ENCODE measurements at regions not wholly inside any gene's neighbourhood (a gene's known extent, or its start where the extent isn't known, plus 50 kb on each side); places are given as distances from the start of the nearest gene placed in this dataset.

DNA sequence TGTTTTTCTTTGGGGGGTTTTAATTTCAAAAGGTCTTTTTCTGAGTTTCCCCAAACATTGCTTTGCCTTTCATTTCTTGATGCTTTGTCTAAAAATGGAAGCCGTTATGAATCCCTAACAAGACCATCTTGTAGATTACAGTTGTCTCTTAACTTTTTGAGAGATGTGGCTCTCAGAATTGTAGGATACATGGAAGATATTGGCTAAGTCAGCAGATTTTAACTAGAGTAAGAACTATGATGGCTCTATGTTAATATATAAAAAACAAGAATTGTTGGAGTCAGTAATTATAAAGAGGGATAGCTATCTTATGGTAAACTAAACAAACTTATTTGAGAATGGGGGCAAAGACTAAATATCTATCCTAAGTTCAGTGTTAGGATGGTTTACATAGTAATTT lies 96.6 kb upstream of the HS3ST5 start:
- Histone ChIP-seq H3K4me1 (ENCODE audit: control insufficient read depth, insufficient read depth, low read length, poor library complexity, severe bottlenecking) (no peaks in the 10 kb centered on the region), H3K27ac (ENCODE audit: insufficient read depth, low read length, poor library complexity, severe bottlenecking) (no peak overlapping the region), H3K4me3 (ENCODE audit: insufficient read depth, low read depth, low read length, poor library complexity, severe bottlenecking) (no peak overlapping the region), H3K9me3 (ENCODE audit: control insufficient read depth, low read length) (no peaks in the 10 kb centered on the region), H3K36me3 (ENCODE audit: control insufficient read depth, insufficient read depth, low read length) (no peaks in the 10 kb centered on the region), H3K27me3 (replicated peaks; ENCODE audit: control insufficient read depth, insufficient read depth, low read length, poor library complexity, severe bottlenecking) (no peaks in the 10 kb centered on the region)
- no peak for DNase-seq

DNA sequence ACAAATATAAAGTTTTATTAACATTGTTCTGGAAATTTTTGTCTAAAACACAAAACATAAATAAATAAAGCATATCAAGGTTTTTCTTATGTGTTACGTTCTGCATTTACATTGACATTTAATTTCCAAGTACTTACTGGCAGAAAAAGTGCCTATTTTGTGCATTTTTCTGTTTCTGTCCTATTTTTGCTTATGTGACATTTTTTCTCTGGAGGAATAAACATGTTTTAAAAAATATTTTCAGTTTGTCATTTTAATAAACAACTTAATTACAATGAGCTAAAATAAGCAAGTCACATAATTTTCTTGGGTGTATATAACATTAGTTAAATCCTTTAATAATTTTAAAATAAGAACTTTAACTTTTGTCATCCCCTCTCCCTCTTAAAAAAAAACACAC lies 94.4 kb upstream of the HS3ST5 start:
- no peak overlapping the region for H3K27ac ChIP-seq (ENCODE audit: insufficient read depth, low read length, poor library complexity, severe bottlenecking)
- no peaks in the 10 kb centered on the region for H3K4me1 ChIP-seq (ENCODE audit: control insufficient read depth, insufficient read depth, low read length, poor library complexity, severe bottlenecking)
- no peaks in the 10 kb centered on the region for H3K27me3 ChIP-seq (replicated peaks; ENCODE audit: control insufficient read depth, insufficient read depth, low read length, poor library complexity, severe bottlenecking)

DNA sequence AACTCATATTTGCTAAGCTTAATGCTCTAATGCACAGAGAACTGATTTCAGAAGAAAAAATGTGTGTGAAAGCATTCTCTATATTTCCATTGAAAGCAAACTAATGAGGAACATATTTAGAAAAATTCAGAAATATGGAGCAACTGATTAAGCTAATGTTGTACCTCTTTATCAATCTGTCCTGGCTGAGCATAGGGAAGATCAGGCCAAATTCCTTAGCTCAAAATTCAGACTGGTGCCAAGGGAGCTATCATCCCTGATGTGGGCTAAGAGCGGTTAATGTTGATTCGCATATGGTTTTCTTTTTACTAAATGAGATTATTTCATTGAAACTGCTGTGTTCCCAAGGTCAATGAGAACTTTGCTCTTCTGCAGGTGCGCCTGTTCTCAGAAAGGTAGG lies 93.9 kb upstream of the HS3ST5 start:
- no peak overlapping the region for H3K27ac ChIP-seq (ENCODE audit: insufficient read depth, low read length, poor library complexity, severe bottlenecking)
- H3K27me3 ChIP-seq (replicated peaks; ENCODE audit: control insufficient read depth, insufficient read depth, low read length, poor library complexity, severe bottlenecking): no peaks in the 10 kb centered on the region
- no peak for DNase-seq
- H3K9me3 ChIP-seq (ENCODE audit: control insufficient read depth, low read length): no peaks in the 10 kb centered on the region
- H3K4me1 ChIP-seq (ENCODE audit: control insufficient read depth, insufficient read depth, low read length, poor library complexity, severe bottlenecking): no peaks in the 10 kb centered on the region
- H3K4me3 ChIP-seq (ENCODE audit: insufficient read depth, low read depth, low read length, poor library complexity, severe bottlenecking): no peak overlapping the region
- no peaks in the 10 kb centered on the region for H3K36me3 ChIP-seq (ENCODE audit: control insufficient read depth, insufficient read depth, low read length)

More for the DNA sequence above, 94.4 kb upstream of the HS3ST5 start:
- H3K36me3 ChIP-seq (ENCODE audit: control insufficient read depth, insufficient read depth, low read length): no peaks in the 10 kb centered on the region
- no peaks in the 10 kb centered on the region for H3K9me3 ChIP-seq (ENCODE audit: control insufficient read depth, low read length)
- DNase-seq: no peak
- H3K4me3 ChIP-seq (ENCODE audit: insufficient read depth, low read depth, low read length, poor library complexity, severe bottlenecking): no peak overlapping the region

DNA sequence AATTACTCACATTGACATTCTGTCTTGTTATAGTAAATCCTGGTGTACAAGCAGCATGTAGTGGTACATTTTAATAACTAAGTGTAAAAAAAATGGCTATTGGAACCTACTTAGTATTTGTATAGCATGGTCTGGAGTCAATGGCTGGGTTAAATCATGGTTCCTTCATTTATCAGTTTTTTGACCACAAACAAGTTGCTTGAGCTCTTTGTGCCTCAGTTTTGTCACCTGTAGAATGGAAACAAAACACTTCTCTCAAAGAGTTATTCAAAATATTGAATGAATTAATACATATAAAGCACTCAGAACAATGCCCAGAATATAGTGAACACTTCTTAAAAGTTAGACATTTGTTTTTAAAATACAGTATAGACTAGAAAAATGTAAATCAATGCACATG lies 93.2 kb upstream of the HS3ST5 start:
- no peak overlapping the region for H3K4me3 ChIP-seq (ENCODE audit: insufficient read depth, low read depth, low read length, poor library complexity, severe bottlenecking)
- H3K27ac ChIP-seq (ENCODE audit: insufficient read depth, low read length, poor library complexity, severe bottlenecking): no peak overlapping the region
- no peaks in the 10 kb centered on the region for H3K4me1 ChIP-seq (ENCODE audit: control insufficient read depth, insufficient read depth, low read length, poor library complexity, severe bottlenecking)
- no peak for DNase-seq
- no peaks in the 10 kb centered on the region for H3K36me3 ChIP-seq (ENCODE audit: control insufficient read depth, insufficient read depth, low read length)
- no peaks in the 10 kb centered on the region for H3K27me3 ChIP-seq (replicated peaks; ENCODE audit: control insufficient read depth, insufficient read depth, low read length, poor library complexity, severe bottlenecking)
- H3K9me3 ChIP-seq (ENCODE audit: control insufficient read depth, low read length): no peaks in the 10 kb centered on the region

DNA sequence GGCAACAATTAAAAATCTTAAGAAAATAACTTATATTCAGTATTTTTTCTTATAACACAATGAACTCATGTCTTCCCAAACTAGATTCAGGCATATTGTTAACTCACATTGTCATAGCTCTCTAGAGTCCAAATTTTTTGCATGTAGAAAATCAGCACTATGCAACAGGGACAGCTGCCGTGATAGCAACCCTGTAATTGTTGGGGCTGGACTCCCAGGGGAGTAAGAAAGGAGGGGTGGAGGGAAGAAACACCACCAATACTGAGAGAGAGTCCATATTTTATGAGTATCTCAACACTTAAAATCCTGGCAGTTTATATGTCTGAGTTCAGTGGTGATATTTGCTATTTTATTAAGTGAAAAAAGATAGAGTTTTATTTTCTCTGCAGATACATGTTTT lies 89.6 kb upstream of the HS3ST5 start:
- H3K27me3 ChIP-seq (replicated peaks; ENCODE audit: control insufficient read depth, insufficient read depth, low read length, poor library complexity, severe bottlenecking): no peaks in the 10 kb centered on the region
- no peaks in the 10 kb centered on the region for H3K9me3 ChIP-seq (ENCODE audit: control insufficient read depth, low read length)
- H3K27ac ChIP-seq (ENCODE audit: insufficient read depth, low read length, poor library complexity, severe bottlenecking): no peak overlapping the region
- no peak overlapping the region for H3K4me3 ChIP-seq (ENCODE audit: insufficient read depth, low read depth, low read length, poor library complexity, severe bottlenecking)
- no peak for DNase-seq
- H3K36me3 ChIP-seq (ENCODE audit: control insufficient read depth, insufficient read depth, low read length): no peaks in the 10 kb centered on the region
- no peaks in the 10 kb centered on the region for H3K4me1 ChIP-seq (ENCODE audit: control insufficient read depth, insufficient read depth, low read length, poor library complexity, severe bottlenecking)

DNA sequence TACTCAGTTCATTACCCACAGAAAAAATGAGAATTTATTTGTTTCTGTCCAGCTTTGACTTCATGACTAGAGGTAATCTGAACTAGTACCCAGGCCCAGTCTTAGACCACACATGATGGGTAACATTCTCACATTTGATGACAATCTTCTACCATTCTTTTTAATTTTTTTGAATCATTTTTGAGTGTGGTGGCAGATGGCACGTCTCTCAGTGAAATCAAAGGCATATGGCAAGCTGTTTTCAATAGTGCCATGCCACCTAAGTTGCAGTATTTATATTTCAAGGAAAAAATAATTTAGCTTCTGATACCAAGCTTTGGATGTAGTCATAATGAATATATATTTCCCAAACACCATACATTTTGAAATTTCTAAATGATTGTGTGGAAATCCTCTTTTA lies 88.8 kb upstream of the HS3ST5 start:
- Histone ChIP-seq H3K9me3 (ENCODE audit: control insufficient read depth, low read length) (no peaks in the 10 kb centered on the region), H3K27ac (ENCODE audit: insufficient read depth, low read length, poor library complexity, severe bottlenecking) (no peak overlapping the region), H3K27me3 (replicated peaks; ENCODE audit: control insufficient read depth, insufficient read depth, low read length, poor library complexity, severe bottlenecking) (no peaks in the 10 kb centered on the region), H3K4me3 (ENCODE audit: insufficient read depth, low read depth, low read length, poor library complexity, severe bottlenecking) (no peak overlapping the region), H3K4me1 (ENCODE audit: control insufficient read depth, insufficient read depth, low read length, poor library complexity, severe bottlenecking) (no peaks in the 10 kb centered on the region), H3K36me3 (ENCODE audit: control insufficient read depth, insufficient read depth, low read length) (no peaks in the 10 kb centered on the region)
- no peak for DNase-seq

DNA sequence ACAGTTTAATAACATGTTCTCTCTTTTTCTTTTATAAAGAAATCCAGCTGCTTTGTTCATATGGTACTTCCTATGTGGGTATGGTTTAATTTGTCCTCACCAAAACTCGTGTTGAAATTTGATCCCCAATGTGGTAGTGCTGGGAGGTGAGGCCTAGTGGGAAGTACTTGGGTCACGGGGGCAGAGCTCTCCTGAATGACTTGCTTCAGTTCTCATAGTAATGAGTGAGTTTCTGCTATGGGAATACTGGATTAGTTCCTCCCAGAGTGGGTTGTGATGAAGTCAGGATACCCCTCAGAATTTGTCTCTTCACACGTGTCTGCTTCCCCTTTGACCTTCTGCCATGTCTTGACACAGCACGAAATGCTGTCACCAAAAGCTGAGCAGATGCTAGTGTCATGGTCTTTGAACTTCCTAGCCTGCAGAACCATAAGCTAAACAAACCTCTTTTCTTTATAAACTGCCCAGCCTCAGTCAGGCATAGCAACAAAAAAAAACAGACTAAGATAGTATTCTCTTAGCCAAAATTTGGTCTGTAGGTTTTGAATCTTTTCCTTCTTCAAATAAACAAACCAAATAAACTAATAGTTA lies 87.8 kb upstream of the HS3ST5 start:
- H3K4me1 ChIP-seq (ENCODE audit: control insufficient read depth, insufficient read depth, low read length, poor library complexity, severe bottlenecking): no peaks in the 10 kb centered on the region
- H3K9me3 ChIP-seq (ENCODE audit: control insufficient read depth, low read length): no peaks in the 10 kb centered on the region
- H3K27me3 ChIP-seq (replicated peaks; ENCODE audit: control insufficient read depth, insufficient read depth, low read length, poor library complexity, severe bottlenecking): no peaks in the 10 kb centered on the region
- H3K27ac ChIP-seq (ENCODE audit: insufficient read depth, low read length, poor library complexity, severe bottlenecking): no peak overlapping the region
- no peak for DNase-seq
- no peaks in the 10 kb centered on the region for H3K36me3 ChIP-seq (ENCODE audit: control insufficient read depth, insufficient read depth, low read length)
- no peak overlapping the region for H3K4me3 ChIP-seq (ENCODE audit: insufficient read depth, low read depth, low read length, poor library complexity, severe bottlenecking)

DNA sequence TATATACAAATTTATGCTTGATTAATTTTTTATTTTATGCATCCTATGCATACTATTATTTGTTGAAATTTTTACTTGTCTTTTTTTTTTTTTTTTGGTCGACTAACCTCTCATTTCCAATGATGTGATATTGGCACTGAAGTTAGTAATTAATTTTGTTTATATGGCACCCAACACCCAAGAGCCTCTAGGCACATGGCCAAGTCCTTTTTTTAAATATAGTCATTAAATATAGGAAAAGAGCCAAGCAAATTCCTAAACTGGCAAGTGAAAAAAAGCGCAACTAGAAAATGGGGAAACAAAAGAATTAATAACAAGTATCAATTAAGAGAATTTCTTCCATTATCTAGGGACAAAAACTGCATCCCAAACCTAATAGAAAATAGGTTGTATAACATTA lies 85.5 kb upstream of the HS3ST5 start:
- H3K4me1 ChIP-seq (ENCODE audit: control insufficient read depth, insufficient read depth, low read length, poor library complexity, severe bottlenecking): no peaks in the 10 kb centered on the region
- no peaks in the 10 kb centered on the region for H3K36me3 ChIP-seq (ENCODE audit: control insufficient read depth, insufficient read depth, low read length)
- no peak overlapping the region for H3K4me3 ChIP-seq (ENCODE audit: insufficient read depth, low read depth, low read length, poor library complexity, severe bottlenecking)
- H3K27me3 ChIP-seq (replicated peaks; ENCODE audit: control insufficient read depth, insufficient read depth, low read length, poor library complexity, severe bottlenecking): no peaks in the 10 kb centered on the region
- H3K9me3 ChIP-seq (ENCODE audit: control insufficient read depth, low read length): no peaks in the 10 kb centered on the region
- no peak overlapping the region for H3K27ac ChIP-seq (ENCODE audit: insufficient read depth, low read length, poor library complexity, severe bottlenecking)
- DNase-seq: no peak

DNA sequence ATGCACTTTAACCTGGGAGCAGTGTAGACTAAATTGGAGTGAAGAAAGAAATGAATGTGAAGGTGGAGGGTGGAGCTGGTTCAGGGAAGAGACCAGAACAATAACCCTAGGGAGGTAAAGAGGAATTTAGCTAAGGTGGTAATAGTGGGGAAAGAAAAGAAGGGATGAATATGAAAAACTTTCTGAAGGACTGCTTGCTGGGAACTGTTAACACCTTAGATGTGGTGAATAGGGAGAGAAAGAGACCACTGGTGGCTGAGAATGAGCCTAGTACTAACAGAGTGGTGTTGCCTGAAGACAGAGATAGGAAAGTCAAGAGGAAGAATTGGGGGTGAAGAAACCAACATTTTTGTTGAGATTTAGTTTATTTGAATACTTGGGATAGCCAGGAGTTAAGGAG lies 78.4 kb upstream of the HS3ST5 start:
- no peaks in the 10 kb centered on the region for H3K4me1 ChIP-seq (ENCODE audit: control insufficient read depth, insufficient read depth, low read length, poor library complexity, severe bottlenecking)
- H3K27me3 ChIP-seq (replicated peaks; ENCODE audit: control insufficient read depth, insufficient read depth, low read length, poor library complexity, severe bottlenecking): no peaks in the 10 kb centered on the region
- no peaks in the 10 kb centered on the region for H3K36me3 ChIP-seq (ENCODE audit: control insufficient read depth, insufficient read depth, low read length)
- no peak overlapping the region for H3K4me3 ChIP-seq (ENCODE audit: insufficient read depth, low read depth, low read length, poor library complexity, severe bottlenecking)
- H3K9me3 ChIP-seq (ENCODE audit: control insufficient read depth, low read length): no peaks in the 10 kb centered on the region
- no peak for DNase-seq
- H3K27ac ChIP-seq (ENCODE audit: insufficient read depth, low read length, poor library complexity, severe bottlenecking): no peak overlapping the region

DNA sequence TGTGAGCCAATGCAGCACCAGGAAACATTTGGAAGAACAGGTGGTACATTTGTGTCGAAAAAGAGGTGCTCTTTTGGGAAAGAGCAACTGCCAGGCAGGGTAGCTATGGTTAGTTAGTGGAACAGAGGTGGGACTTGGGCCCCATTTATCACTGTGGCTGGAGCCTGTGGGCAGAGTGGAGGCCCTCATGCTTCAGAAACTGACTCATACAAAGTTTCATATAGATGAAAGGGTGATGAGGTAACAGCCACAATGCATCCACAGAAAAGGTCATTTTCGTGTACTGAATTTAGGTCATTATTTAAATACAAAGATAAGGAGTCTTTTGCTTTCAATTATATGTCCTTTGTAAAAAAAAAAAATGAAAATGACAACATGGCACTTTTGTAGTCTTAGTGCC lies 76.4 kb upstream of the HS3ST5 start:
- no peak overlapping the region for H3K27ac ChIP-seq (ENCODE audit: insufficient read depth, low read length, poor library complexity, severe bottlenecking)
- no peaks in the 10 kb centered on the region for H3K27me3 ChIP-seq (replicated peaks; ENCODE audit: control insufficient read depth, insufficient read depth, low read length, poor library complexity, severe bottlenecking)
- no peak overlapping the region for H3K4me3 ChIP-seq (ENCODE audit: insufficient read depth, low read depth, low read length, poor library complexity, severe bottlenecking)
- no peaks in the 10 kb centered on the region for H3K4me1 ChIP-seq (ENCODE audit: control insufficient read depth, insufficient read depth, low read length, poor library complexity, severe bottlenecking)
- H3K9me3 ChIP-seq (ENCODE audit: control insufficient read depth, low read length): no peaks in the 10 kb centered on the region
- H3K36me3 ChIP-seq (ENCODE audit: control insufficient read depth, insufficient read depth, low read length): no peaks in the 10 kb centered on the region
- no peak for DNase-seq
